H9 (cell line): ENCODE measurements at regions not wholly inside any gene's neighbourhood (a gene's known extent, or its start where the extent isn't known, plus 50 kb on each side); places are given as distances from the start of the nearest gene placed in this dataset.

ENCODE experiments used
- DNase-seq: peaks from one replicate; pipeline ENCODE4 v3.0.0-alpha.2; 2017
- H2AFZ ChIP-seq: one replicate; pipeline ENCODE4 v1.6.1; 2013; ENCODE audit warnings: mild to moderate bottlenecking, low read length, control low read depth, moderate library complexity
- H2AK5ac ChIP-seq: 2 replicates; pipeline ENCODE4 v1.6.1; 2013; ENCODE audit warnings: low read length, control low read depth, mixed read lengths; ENCODE audit not compliant: insufficient read length
- H2BK120ac ChIP-seq: one replicate; pipeline ENCODE4 v1.6.1; 2013; ENCODE audit warnings: low read depth, mild to moderate bottlenecking, low read length, control low read depth, inconsistent platforms; ENCODE audit not compliant: poor library complexity, severe bottlenecking
- H2BK12ac ChIP-seq: 2 replicates; pipeline ENCODE4 v1.6.1; 2013; ENCODE audit warnings: low read length, control low read depth, mixed read lengths, low read depth; ENCODE audit not compliant: insufficient read length
- H2BK15ac ChIP-seq: 2 replicates; pipeline ENCODE4 v1.6.1; 2013; ENCODE audit warnings: low read depth, low read length, control low read depth
- H2BK20ac ChIP-seq: one replicate; pipeline ENCODE4 v1.6.1; 2013; ENCODE audit warnings: low read depth, mild to moderate bottlenecking, low read length, control low read depth, inconsistent platforms; ENCODE audit not compliant: poor library complexity, severe bottlenecking
- H2BK5ac ChIP-seq: 2 replicates; pipeline ENCODE4 v1.6.1; 2013; ENCODE audit warnings: low read length, control low read depth, mixed read lengths; ENCODE audit not compliant: insufficient read length
- H3K14ac ChIP-seq: 2 replicates; pipeline ENCODE4 v1.6.1; 2013; ENCODE audit warnings: low read length, control low read depth; ENCODE audit not compliant: insufficient read depth
- H3K18ac ChIP-seq: 2 replicates; pipeline ENCODE4 v1.6.1; 2013; ENCODE audit warnings: low read depth, mild to moderate bottlenecking, mixed read lengths, low read length, control low read depth; ENCODE audit not compliant: insufficient read length
- H3K23ac ChIP-seq: 2 replicates; pipeline ENCODE4 v1.6.1; 2013; ENCODE audit warnings: low read length, control low read depth, mixed read lengths, low read depth; ENCODE audit not compliant: insufficient read length
- H3K23me2 ChIP-seq: 2 replicates; pipeline ENCODE4 v1.6.1; 2013; ENCODE audit warnings: low read depth, mild to moderate bottlenecking, mixed read lengths, low read length, control low read depth; ENCODE audit not compliant: insufficient read length, poor library complexity, severe bottlenecking
- H3K27ac ChIP-seq: 2 replicates; pipeline ENCODE4 v1.5.1; 2013; ENCODE audit warnings: low read length, control low read depth, mixed read lengths, low read depth; ENCODE audit not compliant: insufficient read length
- H3K27me3 ChIP-seq: 2 replicates; pipeline ENCODE4 v1.6.1; 2013; ENCODE audit warnings: low read length, control low read depth, inconsistent platforms; ENCODE audit not compliant: insufficient read depth
- H3K4ac ChIP-seq: 2 replicates; pipeline ENCODE4 v1.6.1; 2013; ENCODE audit warnings: low read depth, mild to moderate bottlenecking, control low read depth, inconsistent platforms, low read length, moderate library complexity
- H3K4me1 ChIP-seq: 2 replicates; pipeline ENCODE4 v1.6.1; 2013; ENCODE audit warnings: low read length, control low read depth, inconsistent platforms; ENCODE audit not compliant: insufficient read depth
- H3K4me2 ChIP-seq: 2 replicates; pipeline ENCODE4 v1.6.1; 2013; ENCODE audit warnings: low read length, control low read depth, mixed read lengths; ENCODE audit not compliant: insufficient read length, insufficient read depth
- H3K56ac ChIP-seq: 2 replicates; pipeline ENCODE4 v1.6.1; 2013; ENCODE audit warnings: low read depth, mild to moderate bottlenecking, mixed read lengths, low read length, control low read depth; ENCODE audit not compliant: insufficient read length
- H3K79me1 ChIP-seq: 2 replicates; pipeline ENCODE4 v1.6.1; 2013; ENCODE audit warnings: low read depth, mild to moderate bottlenecking, moderate library complexity, low read length, control low read depth, inconsistent platforms; ENCODE audit not compliant: insufficient read depth, poor library complexity, severe bottlenecking
- H3K79me2 ChIP-seq: 2 replicates; pipeline ENCODE4 v1.6.1; 2013; ENCODE audit warnings: low read length, control low read depth, inconsistent platforms; ENCODE audit not compliant: insufficient read depth
- H3K9ac ChIP-seq: 2 replicates; pipeline ENCODE4 v1.6.1; 2013; ENCODE audit warnings: low read length, control low read depth, mixed read lengths; ENCODE audit not compliant: insufficient read length; ENCODE audit errors: extremely low read depth
- H3K9me3 ChIP-seq: one replicate; pipeline ENCODE4 v1.6.1; 2013; ENCODE audit warnings: low read depth, low read length, inconsistent platforms; ENCODE audit not compliant: control insufficient read depth
- H3T11ph ChIP-seq: one replicate; pipeline ENCODE4 v1.6.1; 2013; ENCODE audit warnings: mild to moderate bottlenecking, low read length, control low read depth, inconsistent platforms
- H4K20me1 ChIP-seq: one replicate; pipeline ENCODE4 v1.6.1; 2013; ENCODE audit not compliant: control insufficient read depth, insufficient read length, insufficient read depth
- H4K5ac ChIP-seq: 2 replicates; pipeline ENCODE4 v1.6.1; 2013; ENCODE audit warnings: low read depth, mild to moderate bottlenecking, mixed read lengths, low read length, control low read depth; ENCODE audit not compliant: insufficient read length
- H4K8ac ChIP-seq: replicated peaks from 2 replicates; pipeline ENCODE4 v1.6.1; 2013; ENCODE audit warnings: low read length, control low read depth, mixed read lengths, low read depth; ENCODE audit not compliant: insufficient read length
- H4K91ac ChIP-seq: 2 replicates; pipeline ENCODE4 v1.6.1; 2013; ENCODE audit warnings: low read depth, mild to moderate bottlenecking, moderate library complexity, mixed read lengths, low read length, control low read depth; ENCODE audit not compliant: insufficient read length
- H3K27ac Mint-ChIP-seq, 3 experiments: 2 replicates in 2 of 3; 3 replicates in 1 of 3; pipeline ENCODE4 v1.8.0; 2020 to 2021; ENCODE audit warnings: mixed read lengths in 3 of 3, mild to moderate bottlenecking in 1 of 3, moderate library complexity in 1 of 3
- H3K27me3 Mint-ChIP-seq: 2 replicates; pipeline ENCODE4 v1.8.0; 2021; ENCODE audit warnings: low read depth, mild to moderate bottlenecking, moderate library complexity, mixed read lengths
- H3K36me3 Mint-ChIP-seq, 3 experiments: 2 replicates in 2 of 3; 3 replicates in 1 of 3; pipeline ENCODE4 v1.8.0; 2020 to 2021; ENCODE audit warnings: low read depth in 3 of 3, mixed read lengths in 3 of 3; ENCODE audit not compliant: insufficient read depth in 1 of 3
- H3K4me1 Mint-ChIP-seq, 2 experiments: 2 replicates each; pipeline ENCODE4 v1.8.0; 2020; ENCODE audit warnings: mixed read lengths in 2 of 2
- H3K4me3 Mint-ChIP-seq, 2 experiments: 2 replicates in 1 of 2; 3 replicates in 1 of 2; pipeline ENCODE4 v1.8.0; 2020 to 2021; ENCODE audit warnings: mild to moderate bottlenecking in 2 of 2, mixed read lengths in 2 of 2, moderate library complexity in 1 of 2
- H3K9me3 Mint-ChIP-seq, 2 experiments: 2 replicates in 1 of 2; 3 replicates in 1 of 2; pipeline ENCODE4 v1.8.0; 2020; ENCODE audit warnings: mild to moderate bottlenecking in 2 of 2, mixed read lengths in 2 of 2, moderate library complexity in 1 of 2
- TF ChIP-seq, protein P1 (sequence below): fragments of 200-600 bp; sonication (generic); conservative IDR thresholded peaks from 3 replicates; pipeline ENCODE4 v1.8.0; 2021; ENCODE audit warnings: antibody characterized with exemption, mild to moderate bottlenecking

DNA sequence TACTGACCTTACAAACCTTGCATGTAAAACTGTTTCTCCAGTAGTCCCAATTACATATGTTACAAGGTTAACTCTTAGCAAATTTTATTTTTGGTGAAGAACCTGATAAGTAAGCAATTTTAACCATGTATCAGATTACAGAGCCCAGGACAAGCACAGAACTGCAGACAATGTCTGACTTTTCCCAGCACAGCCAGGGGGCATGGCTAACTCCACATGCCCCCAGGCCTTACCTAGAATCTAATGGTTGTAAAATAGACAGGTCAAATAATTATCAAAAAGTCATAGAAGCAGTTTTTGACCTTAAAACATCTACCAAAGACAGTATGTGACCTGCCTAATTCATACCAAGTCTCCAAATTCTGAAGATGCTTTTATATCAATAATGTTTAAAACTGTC, 364.1 kb downstream of the FOXO1 start:
- no peaks in the 10 kb centered on the region for H3K23me2 ChIP-seq
- H3K4me1 ChIP-seq = no peaks in the 10 kb centered on the region
- peaks cover 3% of the 10 kb centered on the region for H3K27me3 Mint-ChIP-seq
- H3K9me3 Mint-ChIP-seq = peaks cover 53 to 57% of the 10 kb centered on the region in 2 experiments
- H4K20me1 ChIP-seq = no peaks in the 10 kb centered on the region
- no peaks in the 10 kb centered on the region for H3K79me1 ChIP-seq
- H2BK5ac ChIP-seq = no peak overlapping the region
- no peak overlapping the region for H4K5ac ChIP-seq
- H2BK20ac ChIP-seq = no peak overlapping the region
- no peak overlapping the region for H3K27ac ChIP-seq
- no peak overlapping the region for H4K91ac ChIP-seq
- no peak overlapping the region for H2BK15ac ChIP-seq
- no peak overlapping the region for H3K27ac Mint-ChIP-seq
- peaks cover 7 to 9% of the 10 kb centered on the region in 2 experiments for H3K4me1 Mint-ChIP-seq
- H3K4ac ChIP-seq = no peak overlapping the region
- no peak overlapping the region for H3K9ac ChIP-seq
- no peak overlapping the region for H3K4me3 Mint-ChIP-seq
- H3K56ac ChIP-seq = no peak overlapping the region
- DNase-seq = no peak
- no peak overlapping the region for H2AFZ ChIP-seq
- H3K18ac ChIP-seq = no peak overlapping the region
- H2BK120ac ChIP-seq = no peak overlapping the region
- H3T11ph ChIP-seq = no peak overlapping the region
- no peaks in the 10 kb centered on the region for H3K27me3 ChIP-seq
- no peak overlapping the region for H4K8ac ChIP-seq
- no peak overlapping the region for H3K4me2 ChIP-seq
- TF ChIP-seq, protein P1, sequence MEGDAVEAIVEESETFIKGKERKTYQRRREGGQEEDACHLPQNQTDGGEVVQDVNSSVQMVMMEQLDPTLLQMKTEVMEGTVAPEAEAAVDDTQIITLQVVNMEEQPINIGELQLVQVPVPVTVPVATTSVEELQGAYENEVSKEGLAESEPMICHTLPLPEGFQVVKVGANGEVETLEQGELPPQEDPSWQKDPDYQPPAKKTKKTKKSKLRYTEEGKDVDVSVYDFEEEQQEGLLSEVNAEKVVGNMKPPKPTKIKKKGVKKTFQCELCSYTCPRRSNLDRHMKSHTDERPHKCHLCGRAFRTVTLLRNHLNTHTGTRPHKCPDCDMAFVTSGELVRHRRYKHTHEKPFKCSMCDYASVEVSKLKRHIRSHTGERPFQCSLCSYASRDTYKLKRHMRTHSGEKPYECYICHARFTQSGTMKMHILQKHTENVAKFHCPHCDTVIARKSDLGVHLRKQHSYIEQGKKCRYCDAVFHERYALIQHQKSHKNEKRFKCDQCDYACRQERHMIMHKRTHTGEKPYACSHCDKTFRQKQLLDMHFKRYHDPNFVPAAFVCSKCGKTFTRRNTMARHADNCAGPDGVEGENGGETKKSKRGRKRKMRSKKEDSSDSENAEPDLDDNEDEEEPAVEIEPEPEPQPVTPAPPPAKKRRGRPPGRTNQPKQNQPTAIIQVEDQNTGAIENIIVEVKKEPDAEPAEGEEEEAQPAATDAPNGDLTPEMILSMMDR = no peak
- H3K14ac ChIP-seq = no peak overlapping the region
- H2BK12ac ChIP-seq = no peak overlapping the region
- no peaks in the 10 kb centered on the region for H3K79me2 ChIP-seq
- peaks cover 19 to 51% (median 30%) of the 10 kb centered on the region in 3 experiments for H3K36me3 Mint-ChIP-seq
- no peak overlapping the region for H3K23ac ChIP-seq
- peaks cover 26% of the 10 kb centered on the region for H3K9me3 ChIP-seq
- no peak overlapping the region for H2AK5ac ChIP-seq
